Astrocyte of the cerebellum (primary cell): ENCODE measurements at regions not wholly inside any gene's neighbourhood (a gene's known extent, or its start where the extent isn't known, plus 50 kb on each side); places are given as distances from the start of the nearest gene placed in this dataset.

Source experiments
- DNase-seq: peaks from one replicate; pipeline ENCODE4 v3.0.0-alpha.2; 2011; ENCODE audit warnings: low read depth
- H3K4me3 ChIP-seq: 2 replicates; pipeline ENCODE4 v1.5.1; 2011; ENCODE audit warnings: mild to moderate bottlenecking, low read depth, low read length, moderate library complexity
- CTCF ChIP-seq: IDR thresholded peaks from 2 replicates; pipeline ENCODE4 v1.5.1; 2012; ENCODE audit warnings: low read length, low read depth, moderate library complexity, mild to moderate bottlenecking; ENCODE audit errors: missing control alignments
- in situ Hi-C: cut with HindIII; loops from 2 replicates; pipeline ENCODE4 v1.10.0; 2017; ENCODE audit warnings: low sequenced_read_pairs

GRCh38 chr5:74951865-74952264, 85.7 kb upstream of the FAM169A start:
- in situ Hi-C loops: no loop called here
- TF ChIP-seq CTCF: no peak
- no peak overlapping the region for H3K4me3 ChIP-seq
- no peak for DNase-seq

- in situ Hi-C loops: no loop called here
- H3K4me3 ChIP-seq: no peak overlapping the region
- DNase-seq: no peak
- no peak for TF ChIP-seq CTCF
Observed at GRCh38 chr5:74950836-74951515, 84.8 kb upstream of the FAM169A start.

- in situ Hi-C loops: no loop called here
- no peak overlapping the region for H3K4me3 ChIP-seq
- DNase-seq: no peak
- no peak for TF ChIP-seq CTCF
Observed at GRCh38 chr5:74949976-74950375, 83.8 kb upstream of the FAM169A start.

GRCh38 chr5:74948031-74948546, 81.9 kb upstream of the FAM169A start:
- TF ChIP-seq CTCF: no peak
- no peak overlapping the region for H3K4me3 ChIP-seq
- in situ Hi-C loops: no loop called here
- no peak for DNase-seq

GRCh38 chr5:74946471-74946870, 80.3 kb upstream of the FAM169A start:
- in situ Hi-C loops: no loop called here
- no peak overlapping the region for H3K4me3 ChIP-seq
- TF ChIP-seq CTCF: no peak
- DNase-seq: no peak

GRCh38 chr5:74945561-74946165, 79.5 kb upstream of the FAM169A start:
- in situ Hi-C loops: no loop called here
- TF ChIP-seq CTCF: no peak
- DNase-seq: no peak
- no peak overlapping the region for H3K4me3 ChIP-seq
